ENCODE measurements at regions not wholly inside any gene's neighbourhood (a gene's known extent, or its start where the extent isn't known, plus 50 kb on each side); places are given as distances from the start of the nearest gene placed in this dataset.

DNA sequence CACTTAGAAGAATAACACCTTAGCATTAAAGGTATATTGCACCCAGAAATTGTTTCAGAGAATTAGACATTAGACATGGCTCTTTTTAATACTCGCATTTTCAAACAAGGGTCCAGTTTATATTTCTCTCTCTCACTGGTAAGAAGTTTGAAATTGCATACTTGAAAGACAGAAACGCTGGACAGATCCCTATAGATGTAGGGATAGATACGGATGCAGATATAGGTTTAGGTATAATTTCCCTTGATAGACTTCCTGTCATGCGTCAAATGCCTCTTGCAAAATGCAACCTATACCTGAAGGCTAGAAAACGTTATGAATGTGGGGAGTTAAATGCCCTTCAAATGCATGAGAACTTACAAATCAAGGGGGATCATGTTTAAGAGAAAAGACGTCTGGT, 99.4 kb upstream of the BCL6 start:
- TF ChIP-seq, protein P1, sequence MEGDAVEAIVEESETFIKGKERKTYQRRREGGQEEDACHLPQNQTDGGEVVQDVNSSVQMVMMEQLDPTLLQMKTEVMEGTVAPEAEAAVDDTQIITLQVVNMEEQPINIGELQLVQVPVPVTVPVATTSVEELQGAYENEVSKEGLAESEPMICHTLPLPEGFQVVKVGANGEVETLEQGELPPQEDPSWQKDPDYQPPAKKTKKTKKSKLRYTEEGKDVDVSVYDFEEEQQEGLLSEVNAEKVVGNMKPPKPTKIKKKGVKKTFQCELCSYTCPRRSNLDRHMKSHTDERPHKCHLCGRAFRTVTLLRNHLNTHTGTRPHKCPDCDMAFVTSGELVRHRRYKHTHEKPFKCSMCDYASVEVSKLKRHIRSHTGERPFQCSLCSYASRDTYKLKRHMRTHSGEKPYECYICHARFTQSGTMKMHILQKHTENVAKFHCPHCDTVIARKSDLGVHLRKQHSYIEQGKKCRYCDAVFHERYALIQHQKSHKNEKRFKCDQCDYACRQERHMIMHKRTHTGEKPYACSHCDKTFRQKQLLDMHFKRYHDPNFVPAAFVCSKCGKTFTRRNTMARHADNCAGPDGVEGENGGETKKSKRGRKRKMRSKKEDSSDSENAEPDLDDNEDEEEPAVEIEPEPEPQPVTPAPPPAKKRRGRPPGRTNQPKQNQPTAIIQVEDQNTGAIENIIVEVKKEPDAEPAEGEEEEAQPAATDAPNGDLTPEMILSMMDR (IDR thresholded peaks at IDR 0.05) = no peak
- TF ChIP-seq POLR2AphosphoS5 (IDR thresholded peaks at IDR 0.05; ENCODE audit: low read depth, low read length) = no peak

All from Panc1 (cell line).